DMS114 treated with DMSO at 0.1 percent for 48 hours (cell line): ENCODE measurements at regions not wholly inside any gene's neighbourhood (a gene's known extent, or its start where the extent isn't known, plus 50 kb on each side); places are given as distances from the start of the nearest gene placed in this dataset.

Experiments used
- DNase-seq: peaks from one replicate; lab custom pipeline; 2025; ENCODE audit not compliant: unreplicated experiment; lab: John Stamatoyannopoulos, UW

DNA sequence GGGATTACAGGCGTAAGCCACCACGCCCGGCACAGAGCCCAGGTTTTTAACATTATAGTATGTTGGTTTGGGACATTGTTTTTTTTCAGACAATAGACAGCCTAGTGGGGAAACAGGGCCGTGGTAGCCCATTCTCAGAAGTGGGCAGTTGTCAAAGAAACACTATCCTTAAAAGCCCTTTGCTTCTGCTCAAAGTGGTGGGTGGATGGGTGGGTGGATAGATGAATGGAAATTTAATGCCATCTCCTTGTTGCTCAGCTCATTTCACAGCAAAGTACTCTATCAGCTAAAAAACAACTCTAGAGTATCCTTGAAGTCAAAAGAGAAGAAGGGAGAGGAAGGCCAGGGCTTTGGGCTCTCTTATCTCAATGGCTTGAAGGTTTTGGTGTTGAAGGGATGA is 137.8 kb downstream of the RRAGC start:
- DNase-seq, result no peak

- DNase-seq, result no peak
Measured at GRCh38 chr1:38719880-38720279, 139.7 kb downstream of the RRAGC start.

- DNase-seq, result no peak
Measured at GRCh38 chr1:38718031-38718430, 141.5 kb downstream of the RRAGC start.

GRCh38 chr1:38716229-38716628 is 143.3 kb downstream of the RRAGC start:
- DNase-seq, result no peak

- no peak for DNase-seq
Measured at GRCh38 chr1:38715415-38715814, 144.2 kb downstream of the RRAGC start.

- DNase-seq, result no peak
Measured at GRCh38 chr1:38712046-38712445, 147.5 kb downstream of the RRAGC start.

DNA sequence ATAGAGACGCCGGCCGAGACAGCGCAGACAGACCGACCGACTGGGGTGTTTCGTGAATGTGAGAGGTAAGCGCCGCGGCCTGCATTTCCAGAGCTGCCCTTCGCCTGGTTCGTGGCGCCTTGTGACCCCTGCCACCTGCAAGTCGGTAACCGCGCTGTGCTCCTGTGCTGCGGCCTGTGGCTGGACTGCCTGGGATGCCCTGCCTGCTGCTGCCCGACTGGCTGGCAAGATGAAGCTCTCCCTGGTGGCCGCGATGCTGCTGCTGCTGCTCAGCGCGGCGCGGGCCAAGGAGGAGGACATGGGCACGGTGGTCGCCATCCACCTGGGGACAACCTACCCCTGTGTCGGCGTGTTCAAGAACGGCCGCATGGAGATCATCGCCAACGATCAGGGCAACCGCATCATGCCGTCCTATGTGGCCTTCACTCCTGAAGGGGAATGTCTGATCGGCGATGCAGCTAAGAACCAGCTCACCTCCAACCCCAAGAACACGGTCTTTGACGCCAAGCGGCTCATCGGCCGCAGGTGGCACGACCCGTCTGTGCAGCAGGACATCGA is 150.8 kb downstream of the RRAGC start:
- no peak for DNase-seq

GRCh38 chr1:38701088-38701487 is 158.5 kb downstream of the RRAGC start:
- DNase-seq, result no peak

GRCh38 chr1:38700077-38700470 is 159.5 kb downstream of the RRAGC start:
- no peak for DNase-seq

- no peak for DNase-seq
Measured at GRCh38 chr1:38699330-38700076, 160.1 kb downstream of the RRAGC start.

GRCh38 chr1:38697387-38697786 is 162.2 kb downstream of the RRAGC start:
- no peak for DNase-seq

GRCh38 chr1:38696371-38696770 is 163.2 kb downstream of the RRAGC start:
- no peak for DNase-seq

DNA sequence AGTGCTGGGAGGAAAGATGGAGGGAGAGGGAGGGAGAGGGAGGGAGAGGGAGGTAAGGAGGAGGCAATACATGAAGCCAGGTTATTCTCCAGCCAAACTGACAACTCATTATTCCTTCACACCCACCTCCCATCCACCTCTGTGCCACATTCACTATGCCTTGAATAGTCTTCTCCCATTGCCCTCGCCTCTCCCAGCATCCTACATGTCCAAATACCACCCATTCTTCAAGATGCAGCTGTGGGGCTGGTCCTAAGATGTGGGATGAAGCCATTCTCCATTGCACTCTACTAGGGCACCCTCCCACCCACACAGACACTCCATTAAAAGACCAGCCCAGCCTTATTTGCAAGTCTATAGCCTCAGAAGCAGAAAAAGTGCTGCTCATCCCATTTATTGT is 165.8 kb downstream of the RRAGC start:
- no peak for DNase-seq

DNA sequence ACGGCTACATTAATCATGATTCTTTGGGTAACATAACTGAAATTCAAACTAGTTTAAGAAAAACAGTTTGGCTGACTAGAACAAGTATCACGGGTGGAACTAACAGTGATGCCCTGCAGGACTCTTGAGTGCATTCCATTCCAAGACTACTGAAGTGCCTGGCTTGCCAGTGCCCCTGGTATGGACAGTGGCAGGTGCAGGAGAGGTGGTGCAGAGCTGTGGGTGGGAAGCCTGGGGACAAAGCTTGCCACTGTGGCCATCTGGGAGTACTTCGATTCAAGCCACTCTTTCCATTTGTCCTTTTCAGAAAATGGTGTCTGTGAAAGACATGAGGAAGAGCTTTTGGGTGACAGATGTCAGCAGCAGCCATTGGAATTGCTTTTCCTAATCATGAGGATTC is 166.5 kb downstream of the RRAGC start:
- DNase-seq, result no peak

DNA sequence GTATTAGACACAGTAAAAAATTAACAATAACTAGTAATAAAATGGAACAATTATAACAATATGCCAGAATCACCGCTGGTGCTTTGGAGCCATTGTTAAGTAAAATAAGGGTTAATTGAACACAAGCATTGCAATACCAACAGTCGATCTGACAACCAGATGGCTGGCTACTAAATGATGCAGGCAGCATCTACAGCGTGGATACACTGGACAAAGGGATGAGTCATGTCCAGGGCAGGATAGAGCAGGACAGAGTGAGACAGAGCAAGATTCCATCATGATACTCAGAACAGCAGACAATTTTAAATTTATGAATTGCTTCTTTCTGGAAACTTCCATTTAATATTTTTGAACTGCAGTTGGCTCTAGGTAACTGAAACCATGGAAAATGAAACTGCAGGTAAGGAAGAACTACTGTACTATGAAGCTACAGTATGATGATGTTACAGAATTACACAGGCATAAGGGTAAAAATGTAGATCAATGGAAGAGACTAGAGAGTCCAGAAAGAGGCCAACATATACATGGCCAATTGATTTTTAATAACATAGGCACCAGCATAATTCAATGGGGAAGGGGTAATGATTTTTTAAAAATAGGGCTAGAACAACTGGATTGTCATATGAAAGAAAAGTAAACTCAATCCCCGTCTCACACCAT is 168.7 kb downstream of the RRAGC start:
- no peak for DNase-seq

DNA sequence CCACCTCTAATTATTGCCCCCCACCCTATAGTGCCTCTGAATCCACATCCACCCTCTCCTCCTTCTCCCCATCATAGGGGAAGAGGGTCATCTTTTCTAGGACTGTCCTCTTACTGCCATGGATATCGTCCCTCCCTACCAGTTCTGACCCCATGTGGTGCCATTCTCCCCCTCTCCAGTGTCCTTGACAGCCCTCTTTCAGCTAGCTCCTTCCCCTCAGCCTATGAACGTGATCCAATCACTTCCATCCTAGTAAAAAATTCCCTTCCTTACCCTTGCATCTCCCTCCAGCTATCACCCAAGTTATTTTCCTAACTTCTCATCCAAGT is 172.7 kb downstream of the RRAGC start:
- no peak for DNase-seq

DNA sequence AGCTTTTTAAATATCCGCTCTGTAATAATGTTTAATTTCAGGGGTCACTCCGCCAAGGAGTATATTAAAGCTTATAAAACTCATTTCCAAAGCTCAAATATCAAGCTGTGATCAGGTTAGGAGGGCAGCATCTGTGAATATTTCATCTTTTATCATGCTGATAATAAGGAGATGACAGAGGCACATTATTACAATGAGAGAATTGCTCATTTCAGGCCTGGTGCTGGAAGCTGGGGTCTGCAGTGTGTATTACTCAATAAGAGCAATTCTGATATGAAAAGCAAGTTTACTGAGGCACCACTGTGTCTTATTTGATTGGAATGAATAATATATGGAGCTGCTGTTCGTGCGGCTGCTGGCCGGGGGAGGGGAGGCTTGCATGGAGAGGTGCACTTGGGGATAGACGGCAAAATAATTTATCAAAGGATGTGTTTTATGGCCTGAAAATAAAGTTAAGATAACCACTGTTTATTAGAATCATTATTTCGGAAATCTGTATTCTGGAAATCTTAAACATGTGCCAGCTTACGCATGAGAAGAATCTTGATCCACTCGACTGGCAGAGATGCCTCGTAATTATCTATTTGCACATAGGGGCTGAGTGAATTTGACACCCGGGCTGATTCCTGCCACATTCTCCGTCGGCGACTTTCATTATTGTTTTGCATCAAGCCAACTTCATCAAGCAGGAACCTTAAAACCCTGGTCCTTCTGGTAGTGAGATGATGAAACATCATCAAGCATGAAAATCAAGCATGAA is 173.2 kb downstream of the RRAGC start:
- no peak for DNase-seq

GRCh38 chr1:38685388-38685787 is 174.2 kb downstream of the RRAGC start:
- no peak for DNase-seq

GRCh38 chr1:38680801-38681510 is 178.6 kb downstream of the RRAGC start:
- DNase-seq, result no peak

DNA sequence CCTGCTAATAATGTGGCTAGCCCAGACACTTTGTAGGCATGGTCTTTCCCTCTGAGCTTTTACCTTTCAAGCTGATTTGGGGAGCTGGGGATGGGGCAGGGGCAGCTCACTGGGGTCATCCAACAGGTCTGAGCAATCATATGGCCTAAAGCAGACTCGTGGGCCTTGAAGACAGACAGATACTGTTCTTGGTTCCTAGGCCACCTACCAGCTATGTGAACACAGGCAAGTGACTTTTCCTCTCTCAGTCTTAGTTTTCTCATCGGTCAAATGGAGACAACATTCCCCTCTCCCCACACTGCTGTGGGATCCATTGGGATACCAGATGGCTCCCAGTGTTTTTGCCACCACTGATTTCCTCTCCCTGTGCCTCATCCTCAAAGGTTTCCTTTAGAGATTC is 181.8 kb downstream of the RRAGC start:
- DNase-seq, result no peak

- DNase-seq, result no peak
Measured at GRCh38 chr1:38677311-38677710, 182.3 kb downstream of the RRAGC start.
